HG03469 (cell line): ENCODE measurements at regions not wholly inside any gene's neighbourhood (a gene's known extent, or its start where the extent isn't known, plus 50 kb on each side); places are given as distances from the start of the nearest gene placed in this dataset.

ENCODE experiments used
- ATAC-seq: cut with Tn5 transposase; IDR thresholded peaks from one replicate; pipeline ENCODE4 v1.9.1; 2021; ENCODE audit warnings: mild to moderate bottlenecking, moderate library complexity, moderate number of reproducible peaks; ENCODE audit not compliant: unreplicated experiment

- no peak for ATAC-seq
Measured at GRCh38 chr1:47696737-47697441, 259.0 kb downstream of the FOXD2 start.

DNA sequence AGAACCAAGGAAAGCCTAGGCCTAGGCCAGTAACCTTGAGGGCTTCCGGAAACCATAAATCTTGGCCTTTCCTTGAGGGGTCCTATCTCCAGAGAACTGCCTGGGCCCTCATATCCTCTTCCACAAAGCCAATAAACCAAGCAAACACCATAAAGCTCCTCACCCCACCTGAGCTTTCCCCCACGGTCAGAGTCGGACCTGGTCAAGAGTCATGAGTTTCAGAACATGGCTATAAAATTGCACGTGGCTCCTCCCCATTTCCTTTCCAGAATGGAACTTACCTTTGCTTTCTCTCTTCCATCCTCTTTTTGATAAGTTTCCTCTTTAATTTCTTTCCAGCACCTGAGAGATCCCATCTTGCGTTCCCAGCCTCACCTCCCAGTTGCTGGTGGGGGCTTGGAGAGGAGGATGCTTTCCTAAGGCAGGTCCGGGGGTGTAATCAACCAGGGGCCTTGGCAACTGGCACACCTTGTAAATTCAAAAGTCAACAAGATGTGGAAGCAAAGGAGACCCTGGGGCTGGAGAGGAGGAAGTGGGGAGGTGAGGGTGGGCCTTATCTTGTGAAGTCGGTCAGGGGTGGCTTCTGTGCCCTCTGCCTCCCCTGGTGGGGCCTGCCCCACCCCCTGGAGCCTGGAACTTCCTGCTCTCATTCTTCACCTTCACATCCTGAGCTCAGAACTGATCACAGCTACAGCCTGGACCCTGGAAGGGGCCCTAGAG is 259.9 kb downstream of the FOXD2 start:
- ATAC-seq = no peak

DNA sequence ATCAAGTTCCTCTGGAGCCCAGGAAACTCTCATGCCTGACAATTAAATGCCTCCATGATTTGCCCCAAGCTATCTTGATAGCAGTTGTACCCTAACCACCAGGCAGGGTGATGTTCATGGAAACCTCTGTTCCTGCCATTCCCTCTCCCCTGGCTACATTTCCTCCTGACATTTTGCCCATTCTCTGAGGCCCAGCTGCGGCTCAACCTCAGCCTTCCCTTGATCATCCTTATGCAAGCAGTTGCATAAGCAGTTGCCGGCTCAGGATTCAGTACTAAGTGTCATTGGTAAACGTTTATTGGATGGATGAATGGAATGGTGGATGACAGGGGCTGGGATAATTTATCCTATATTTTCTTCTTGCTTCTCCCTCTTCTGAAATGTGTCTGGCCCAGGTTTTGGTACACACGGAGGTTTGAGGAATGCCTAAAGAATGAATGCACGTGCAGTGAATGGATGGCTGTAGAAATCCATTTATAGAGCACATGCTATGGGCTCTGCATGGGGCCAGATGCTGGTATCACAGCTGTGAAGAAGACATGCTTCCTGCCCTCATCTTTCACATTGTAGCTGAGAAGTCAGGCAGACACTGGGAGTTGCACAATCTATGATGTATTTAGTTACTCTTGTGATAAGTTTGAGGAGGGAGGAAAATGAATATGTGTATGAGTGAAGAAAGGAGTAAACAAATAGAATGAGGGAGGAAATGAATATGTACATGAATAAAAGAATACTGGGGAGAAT is 261.8 kb downstream of the FOXD2 start:
- no peak for ATAC-seq

GRCh38 chr1:47701283-47701682 is 263.4 kb downstream of the FOXD2 start:
- no peak for ATAC-seq

GRCh38 chr1:47701741-47702515 is 264.1 kb downstream of the FOXD2 start:
- ATAC-seq = no peak

DNA sequence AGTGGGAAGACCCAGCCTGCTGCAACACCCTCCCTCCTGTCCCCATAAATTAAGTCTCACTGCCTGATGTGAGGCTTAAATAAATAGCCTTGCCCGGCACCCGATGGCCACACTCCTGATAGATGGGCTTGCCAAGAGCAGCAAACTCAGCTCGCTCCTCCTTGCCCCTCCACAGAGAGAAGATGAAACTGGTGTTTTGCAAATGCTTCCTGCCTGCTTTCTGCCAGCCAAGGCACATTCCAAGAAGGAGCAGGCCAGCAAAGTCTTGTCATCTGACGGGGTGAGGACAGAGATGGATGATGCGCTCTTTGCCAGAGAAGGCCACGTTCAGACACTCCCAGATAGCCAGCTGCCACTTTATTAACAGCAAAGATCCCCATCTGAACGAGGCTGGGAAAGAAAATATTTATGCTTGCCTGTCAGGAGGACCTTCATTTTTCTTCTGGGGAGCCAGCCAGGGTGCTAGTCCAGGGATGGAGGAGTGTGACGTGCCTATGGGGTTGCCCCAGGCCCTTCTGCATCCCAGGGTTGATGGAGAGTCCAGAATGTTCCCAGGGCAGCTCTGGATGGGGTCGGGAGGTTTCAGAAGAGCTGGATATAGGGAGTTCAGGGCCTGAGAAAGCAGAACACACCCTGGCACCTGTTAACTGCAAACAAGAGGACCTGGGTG is 265.4 kb downstream of the FOXD2 start:
- ATAC-seq = no peak

DNA sequence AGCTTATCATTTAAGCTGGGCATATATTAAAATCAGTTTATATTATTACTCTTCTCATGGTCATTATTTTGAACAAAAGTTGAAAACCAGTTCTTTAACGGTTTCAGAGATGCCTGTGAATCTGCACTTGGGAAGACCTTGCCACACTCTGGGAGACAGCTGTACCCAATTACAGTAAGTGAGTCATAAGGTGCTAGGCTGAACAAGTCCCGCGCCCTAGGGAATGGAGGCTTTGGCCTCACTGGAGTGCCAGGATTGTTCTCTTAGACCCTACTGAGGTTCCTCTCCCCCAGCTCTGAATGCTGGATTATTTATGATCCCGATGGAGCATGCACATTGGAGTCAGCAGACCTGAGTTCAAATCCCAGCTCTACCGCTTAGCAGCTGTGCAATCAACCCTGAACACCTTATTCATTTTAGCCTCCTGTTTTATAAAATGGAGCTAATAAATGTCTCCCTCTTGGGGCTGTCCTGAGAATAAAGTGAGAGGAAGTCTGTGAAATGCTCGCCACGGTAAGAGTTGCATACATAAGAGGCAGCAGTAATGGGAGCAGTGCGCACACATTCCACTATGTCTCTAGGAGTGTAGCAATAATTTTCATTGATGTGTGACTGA is 266.2 kb downstream of the FOXD2 start:
- no peak for ATAC-seq

DNA sequence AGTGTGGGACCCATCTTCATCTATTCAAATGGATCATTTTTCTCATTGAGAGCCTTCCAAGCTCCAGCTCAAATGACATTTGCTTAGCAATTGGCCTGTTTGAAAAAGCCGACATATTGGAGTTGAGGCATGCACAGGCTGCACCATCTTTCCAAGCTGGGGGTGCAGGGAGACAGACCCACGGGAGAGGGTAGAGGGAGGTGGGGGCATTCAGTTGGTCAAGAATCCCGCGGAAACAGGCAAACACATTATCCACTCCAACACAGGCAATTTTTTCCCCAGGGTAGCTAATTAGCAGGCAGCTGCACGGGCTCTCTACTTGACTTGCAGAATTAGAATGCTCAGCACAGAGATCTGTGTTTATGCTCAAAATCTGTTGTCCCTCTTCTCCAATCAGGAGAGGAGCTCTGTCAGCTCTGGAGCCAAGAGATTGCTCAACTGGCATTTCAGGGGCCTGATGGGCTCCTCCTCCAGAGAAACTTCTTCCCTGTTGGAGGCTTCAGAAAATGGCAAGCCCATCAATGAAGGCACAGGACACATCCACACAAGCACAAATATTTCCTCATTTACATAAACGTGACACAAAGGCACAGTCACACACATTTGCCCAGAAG is 267.8 kb downstream of the FOXD2 start:
- no peak for ATAC-seq

DNA sequence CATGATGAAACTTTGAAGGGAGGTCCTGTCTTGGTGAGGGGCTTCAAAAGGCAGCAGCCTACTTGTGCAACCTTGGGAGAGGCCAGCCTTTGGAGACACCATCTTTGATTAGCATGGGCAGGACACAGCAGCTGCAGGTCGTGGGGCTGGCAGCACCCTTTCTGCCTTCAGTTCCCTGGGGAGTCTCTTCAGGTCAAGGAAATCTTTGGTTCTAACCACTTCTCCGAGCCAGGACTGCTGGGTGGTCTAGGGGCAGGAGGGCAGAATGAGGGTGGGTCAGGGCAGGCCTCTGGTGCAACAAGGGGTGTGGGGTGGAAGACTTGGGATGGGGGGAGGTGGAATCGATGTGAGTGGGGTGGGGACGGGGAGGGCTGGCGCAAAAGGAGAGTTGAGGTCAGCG is 269.7 kb downstream of the FOXD2 start:
- no peak for ATAC-seq

DNA sequence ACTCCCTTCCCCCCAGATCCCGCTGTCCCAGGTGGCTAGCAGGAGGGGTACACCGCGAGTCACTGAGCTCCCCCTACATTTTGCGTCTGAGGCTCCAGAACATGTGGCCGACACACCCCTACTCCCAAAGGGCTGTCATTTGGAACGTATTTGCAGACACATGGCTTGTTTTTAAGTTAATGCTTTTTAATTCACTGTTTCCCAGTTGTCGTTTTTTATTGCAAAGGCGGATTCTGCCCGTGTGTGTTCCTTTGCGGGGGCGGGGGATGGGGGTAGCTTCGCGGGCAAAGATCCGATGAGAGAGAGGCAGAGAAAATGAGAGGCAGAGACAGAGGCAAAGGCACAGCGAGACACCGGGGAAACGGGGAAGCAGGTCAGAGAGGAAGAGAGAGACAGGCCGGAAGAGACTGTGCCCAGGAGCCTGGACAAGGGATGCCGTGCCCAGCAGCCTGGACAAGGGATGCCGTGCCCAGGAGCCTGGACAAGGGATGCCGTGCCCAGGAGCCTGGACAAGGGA is 270.2 kb downstream of the FOXD2 start:
- no peak for ATAC-seq

DNA sequence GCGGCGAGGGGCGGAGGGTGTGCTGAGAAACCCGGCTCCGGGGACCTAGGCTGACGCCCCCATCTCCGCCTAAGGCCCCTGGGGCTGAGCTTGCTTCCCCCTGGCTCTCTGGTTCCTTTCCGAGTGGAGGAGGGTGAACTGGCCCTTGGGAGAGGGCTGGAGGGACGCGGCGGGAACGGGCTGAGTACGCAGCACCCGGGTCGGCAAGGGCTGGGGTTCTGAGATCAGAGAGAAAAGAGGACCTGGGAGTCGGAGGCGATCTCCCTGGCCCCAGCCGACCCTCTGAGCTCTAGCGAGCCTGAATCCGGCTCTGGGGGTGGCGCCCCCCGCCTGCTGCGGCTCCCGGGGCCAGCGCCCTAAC is 270.8 kb downstream of the FOXD2 start:
- ATAC-seq = no peak

- no peak for ATAC-seq
Measured at GRCh38 chr1:47709019-47709871, 271.4 kb downstream of the FOXD2 start.

DNA sequence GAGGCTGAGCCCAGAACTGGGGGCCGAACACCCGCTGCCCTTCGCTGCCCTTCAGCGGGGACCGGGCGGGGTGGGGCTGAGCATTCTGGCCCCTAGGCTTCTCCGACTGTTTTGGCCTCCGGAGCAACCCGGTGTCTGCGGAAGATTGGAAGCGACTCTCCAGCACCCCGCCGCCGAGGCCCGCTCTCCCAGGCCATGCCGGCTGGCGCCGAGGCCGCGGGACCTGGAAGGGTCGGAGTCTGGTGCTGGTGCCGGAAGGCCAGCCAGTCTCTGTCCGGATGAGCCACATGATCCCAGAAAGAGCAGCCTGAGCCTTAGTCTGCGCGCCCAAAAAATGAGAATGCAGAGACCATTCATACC is 272.0 kb downstream of the FOXD2 start:
- ATAC-seq = no peak

- ATAC-seq = no peak
Measured at GRCh38 chr1:47710329-47711071, 272.7 kb downstream of the FOXD2 start.
